Peyer's patch (tissue), 4 donors: ENCODE measurements at regions not wholly inside any gene's neighbourhood (a gene's known extent, or its start where the extent isn't known, plus 50 kb on each side); places are given as distances from the start of the nearest gene placed in this dataset.

Source experiments
- CTCF ChIP-seq, 6 experiments: fragments of 450-650 bp in 4 of 6; fragments of 200-600 bp in 2 of 6; sonication (generic) in 1 of 6; IDR thresholded peaks; one replicate each; pipeline ENCODE4 v1.5.1; 2017 to 2019; ENCODE audit warnings: antibody characterized with exemption in 6 of 6, mild to moderate bottlenecking in 3 of 6, moderate library complexity in 1 of 6
- POLR2A ChIP-seq, 2 donors: fragments of 450-650 bp; IDR thresholded peaks; one replicate each; pipeline ENCODE4 v1.5.1; 2017; ENCODE audit warnings: antibody characterized with exemption in 2 of 2, mild to moderate bottlenecking in 2 of 2, moderate library complexity in 2 of 2

GRCh38 chr2:16334366-16334765 lies 331.3 kb downstream of the CYRIA start:
- TF ChIP-seq CTCF (IDR thresholded peaks at IDR 0.05): no peak
- TF ChIP-seq POLR2A (IDR thresholded peaks at IDR 0.05): no peak
